Spleen (tissue), 11 donors: ENCODE measurements at regions not wholly inside any gene's neighbourhood (a gene's known extent, or its start where the extent isn't known, plus 50 kb on each side); places are given as distances from the start of the nearest gene placed in this dataset.

ENCODE experiments used
- DNase-seq: peaks from one replicate; pipeline ENCODE4 v3.0.0-alpha.2; 2020
- H3K27ac ChIP-seq, 8 donors: fragments of 200-600 bp; sonication (generic) in 7 of 8; 1 replicate in 4 of 8; 2 replicates in 4 of 8; pipeline versions ENCODE4 v1.5.0 to v1.8.0; 2016 to 2021; ENCODE audit warnings: inconsistent platforms in 4 of 8, mild to moderate bottlenecking in 4 of 8, moderate library complexity in 1 of 8
- H3K27me3 ChIP-seq, 7 donors: fragments of 200-600 bp; sonication (generic) in 6 of 7; replicated peaks in 1 of 7; 1 replicate in 4 of 7; 2 replicates in 3 of 7; pipeline versions ENCODE4 v1.5.0 to v1.8.0; 2016 to 2021; ENCODE audit warnings: inconsistent platforms in 3 of 7, mild to moderate bottlenecking in 1 of 7
- H3K36me3 ChIP-seq, 6 donors: fragments of 200-600 bp; sonication (generic) in 5 of 6; 1 replicate in 4 of 6; 2 replicates in 2 of 6; pipeline versions ENCODE4 v1.5.0 to v1.8.0; 2016 to 2021; ENCODE audit warnings: inconsistent platforms in 2 of 6
- H3K4me1 ChIP-seq, 6 donors: fragments of 200-600 bp; sonication (generic) in 5 of 6; 1 replicate in 3 of 6; 2 replicates in 3 of 6; pipeline versions ENCODE4 v1.5.0 to v1.8.0; 2016 to 2021; ENCODE audit warnings: inconsistent platforms in 3 of 6
- H3K4me3 ChIP-seq, 8 donors: fragments of 200-600 bp; sonication (generic) in 7 of 8; 1 replicate in 4 of 8; 2 replicates in 4 of 8; pipeline versions ENCODE4 v1.5.0 to v1.8.0; 2016 to 2021; ENCODE audit warnings: inconsistent platforms in 4 of 8, mild to moderate bottlenecking in 4 of 8, moderate library complexity in 2 of 8
- H3K9me3 ChIP-seq, 8 donors: fragments of 200-600 bp; sonication (generic) in 7 of 8; 1 replicate in 4 of 8; 2 replicates in 4 of 8; pipeline versions ENCODE4 v1.5.0 to v1.8.0; 2016 to 2021; ENCODE audit warnings: inconsistent platforms in 4 of 8
- CTCF ChIP-seq, 11 experiments: fragments of 200-600 bp in 7 of 11; fragments of 450-650 bp in 4 of 11; sonication (generic) in 4 of 11; IDR thresholded peaks in 8 of 11; conservative IDR thresholded peaks in 3 of 11; 1 replicate in 7 of 11; 2 replicates in 4 of 11; pipeline versions ENCODE4 v1.4.0 to v1.8.0; 2016 to 2021; ENCODE audit warnings: antibody characterized with exemption in 11 of 11, inconsistent platforms in 4 of 11, mild to moderate bottlenecking in 1 of 11
- POLR2A ChIP-seq, 3 donors: fragments of 450-650 bp; IDR thresholded peaks; one replicate each; pipeline ENCODE4 v1.5.1; 2017; ENCODE audit warnings: antibody characterized with exemption in 3 of 3, mild to moderate bottlenecking in 1 of 3
- POLR2AphosphoS5 ChIP-seq, 3 donors: sonication (generic); formaldehyde crosslinking; IDR thresholded peaks; one replicate each; pipeline ENCODE4 v1.5.1; 2017; ENCODE audit warnings: antibody characterized with exemption in 3 of 3
- WGBS, 5 donors: extraction: QIAGEN DNeasy Blood & Tissue Kit in 3 of 5; methylation state at CpG; one replicate each; pipeline versions ENCODE4 v1.1.5 to v1.1.7; 2013 to 2018; 5-methylcytosine and 5-hydroxymethylcytosine counted together
- intact Hi-C: fragments of 100-400 bp; cut with DNase I; formaldehyde crosslinking; loops from one replicate; pipeline ENCODE4 v1.15.0; 2023; ENCODE audit warnings: low total_unique reads
- donor health status: healthy with polysubstance abuse.
- donor health status: DM: no; HTN: no; CAD: no; lungs with moderate emphysema.
- donor health status: DM: no; HTN: no; CAD: no.
- donor health status: Bipolar disorder and iron deficiency.
- donor health status: healthy.
- donor health status: DM: no; HTN: no; CAD: no.
- donor health status: DM: yes; HTN: yes; CAD: no.

DNA sequence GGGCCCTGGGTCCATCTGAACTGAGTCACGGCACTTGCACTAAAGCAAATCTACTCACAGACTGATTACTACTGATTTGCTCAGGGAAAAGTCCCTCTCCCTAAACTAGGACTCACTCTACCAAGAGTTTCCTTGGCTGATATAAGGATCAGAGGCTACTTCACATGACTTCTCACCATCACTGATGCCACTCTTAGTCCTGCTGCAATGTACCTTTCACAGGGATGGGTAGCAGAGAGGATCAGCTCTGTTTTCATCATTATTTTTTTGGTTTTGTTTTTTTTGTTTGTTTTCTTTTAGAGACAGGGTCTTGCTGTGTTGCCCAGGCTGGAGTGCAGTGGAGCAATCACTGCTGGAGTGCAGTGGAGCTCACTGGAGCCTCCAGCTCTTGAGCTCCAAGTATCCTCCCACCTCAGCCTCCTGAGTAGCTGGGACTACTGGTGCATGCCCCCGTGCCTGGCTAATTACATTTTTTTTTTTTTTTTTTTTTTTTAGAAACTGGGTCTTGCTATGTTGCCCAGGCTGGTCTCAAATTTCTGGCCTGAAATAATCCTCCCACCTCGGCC is 200.6 kb downstream of the JCAD start:
- intact Hi-C loops, result no loop called here
- no peak for TF ChIP-seq POLR2A (IDR thresholded peaks at IDR 0.05)
- no peak for TF ChIP-seq CTCF (IDR thresholded peaks at IDR 0.05 in 8 of 11, conservative IDR thresholded peaks at IDR 0.05 in 3 of 11)
- no peak for TF ChIP-seq POLR2AphosphoS5 (IDR thresholded peaks at IDR 0.05)
- no peak overlapping the region for H3K4me3 ChIP-seq
- no peak overlapping the region for H3K27ac ChIP-seq
- H3K4me1 ChIP-seq, result peaks cover 0 to 6% (median 2%) of the 10 kb centered on the region in 6 donors
- 52 to 70% (median 60%) methylated on average over 3 of the region's 3 CpGs for WGBS, 5 donors
- no peaks in the 10 kb centered on the region for H3K9me3 ChIP-seq
- DNase-seq, result no peak
- no peaks in the 10 kb centered on the region for H3K36me3 ChIP-seq
- no peaks in the 10 kb centered on the region for H3K27me3 ChIP-seq

DNA sequence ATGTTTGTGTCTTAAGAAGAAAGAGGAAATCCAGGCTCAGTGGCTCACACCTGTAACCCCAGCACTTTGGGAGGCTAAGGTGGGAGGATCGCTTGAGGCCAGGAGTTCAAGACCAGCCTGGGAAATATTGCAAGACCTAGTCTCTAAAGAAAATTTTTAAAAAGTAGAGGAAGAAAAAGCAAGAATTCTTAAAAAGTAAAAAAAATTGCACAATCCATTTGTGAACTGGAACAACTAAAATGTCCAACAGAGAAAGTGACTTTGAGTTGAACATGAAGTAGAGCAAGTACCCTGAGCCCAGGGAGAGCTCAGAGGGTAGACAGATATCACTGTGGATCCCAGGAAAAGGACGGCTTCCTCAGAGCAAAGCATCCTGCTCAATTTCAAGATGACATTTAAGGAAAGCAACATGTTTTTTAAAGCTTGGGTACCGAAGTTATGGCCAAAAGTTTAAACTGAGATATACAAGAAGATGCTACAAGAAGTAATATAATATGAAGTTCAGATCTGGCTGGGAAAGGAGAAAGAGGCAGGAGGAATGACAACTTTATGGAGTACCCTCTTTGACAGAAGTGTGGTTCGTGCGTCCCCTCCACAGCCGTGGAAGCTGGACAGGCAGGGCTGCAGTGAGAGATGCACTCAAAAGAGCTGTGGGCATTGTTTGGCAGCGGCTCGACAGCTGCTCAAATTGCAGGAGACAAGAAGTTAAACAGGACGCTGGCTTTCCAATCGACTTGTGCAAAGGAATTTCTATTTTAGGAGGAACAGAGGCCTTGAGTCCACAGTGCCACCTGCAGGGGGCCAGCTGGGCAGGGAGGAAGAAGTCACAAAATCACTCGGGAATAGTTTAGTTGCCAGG is 201.3 kb downstream of the JCAD start:
- peaks cover 0 to 6% (median 2%) of the 10 kb centered on the region in 6 donors for H3K4me1 ChIP-seq
- whole genome bisulfite sequencing, 5 donors, result 29 to 38% (median 35%) methylated on average over 11 of the region's 11 CpGs
- H3K36me3 ChIP-seq, result no peaks in the 10 kb centered on the region
- intact Hi-C loops, result no loop called here
- DNase-seq, result no peak
- H3K27ac ChIP-seq, result no peak overlapping the region
- TF ChIP-seq POLR2A (IDR thresholded peaks at IDR 0.05) (no peak), POLR2AphosphoS5 (IDR thresholded peaks at IDR 0.05) (no peak), CTCF (IDR thresholded peaks at IDR 0.05 in 8 of 11, conservative IDR thresholded peaks at IDR 0.05 in 3 of 11) (peak in 6 of 11 experiments; percentile 12 to 39 (median 26))
- H3K9me3 ChIP-seq, result no peaks in the 10 kb centered on the region
- no peaks in the 10 kb centered on the region for H3K27me3 ChIP-seq
- no peak overlapping the region for H3K4me3 ChIP-seq

GRCh38 chr10:29856295-29856694 is 203.1 kb downstream of the JCAD start:
- H3K36me3 ChIP-seq, result no peaks in the 10 kb centered on the region
- H3K4me1 ChIP-seq, result peaks cover 0 to 6% (median 2%) of the 10 kb centered on the region in 6 donors
- WGBS, 5 donors, result 87 to 96% (median 95%) methylated on average over 3 of the region's 3 CpGs
- intact Hi-C loops, result no loop called here
- TF ChIP-seq CTCF (IDR thresholded peaks at IDR 0.05 in 8 of 11, conservative IDR thresholded peaks at IDR 0.05 in 3 of 11) (no peak), POLR2A (IDR thresholded peaks at IDR 0.05) (no peak), POLR2AphosphoS5 (IDR thresholded peaks at IDR 0.05) (no peak)
- H3K4me3 ChIP-seq, result no peak overlapping the region
- H3K27ac ChIP-seq, result no peak overlapping the region
- DNase-seq, result no peak
- H3K27me3 ChIP-seq, result no peaks in the 10 kb centered on the region
- H3K9me3 ChIP-seq, result no peaks in the 10 kb centered on the region

DNA sequence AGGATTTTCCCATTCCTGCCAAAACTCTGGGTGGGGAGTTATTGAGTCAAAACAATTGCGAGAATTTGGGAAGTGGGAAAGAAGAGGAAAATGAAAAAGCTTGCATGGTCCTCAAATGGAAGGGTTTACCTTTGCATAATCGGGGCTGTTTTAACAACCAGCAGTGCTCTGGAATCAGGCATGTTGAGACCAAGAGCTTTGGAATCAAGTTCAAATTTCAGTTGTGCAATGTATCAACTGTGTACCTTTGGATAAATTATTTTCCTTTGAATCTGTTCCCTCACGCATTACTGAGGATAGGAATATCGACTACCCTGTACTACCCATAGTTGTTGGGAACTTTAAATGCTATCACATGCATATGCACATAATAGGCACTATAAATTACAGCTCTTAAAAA is 205.5 kb downstream of the JCAD start:
- H3K27me3 ChIP-seq, result no peaks in the 10 kb centered on the region
- H3K27ac ChIP-seq, result no peak overlapping the region
- H3K9me3 ChIP-seq, result no peaks in the 10 kb centered on the region
- H3K4me3 ChIP-seq, result no peak overlapping the region
- WGBS, 5 donors, result 87 to 97% (median 91%) methylated on average over 4 of the region's 4 CpGs
- TF ChIP-seq POLR2AphosphoS5 (IDR thresholded peaks at IDR 0.05), result no peak
- TF ChIP-seq CTCF (IDR thresholded peaks at IDR 0.05 in 8 of 11, conservative IDR thresholded peaks at IDR 0.05 in 3 of 11), result no peak
- TF ChIP-seq POLR2A (IDR thresholded peaks at IDR 0.05), result no peak
- intact Hi-C loops, result no loop called here
- peaks cover 0 to 20% (median 6%) of the 10 kb centered on the region in 6 donors for H3K4me1 ChIP-seq
- DNase-seq, result no peak
- no peaks in the 10 kb centered on the region for H3K36me3 ChIP-seq
